Spleen (tissue), 11 donors: ENCODE measurements at regions not wholly inside any gene's neighbourhood (a gene's known extent, or its start where the extent isn't known, plus 50 kb on each side); places are given as distances from the start of the nearest gene placed in this dataset.
A peak's percentile ranks its signal among the peaks of the same experiment; 100 is the strongest.

ENCODE experiments used
- DNase-seq: peaks from one replicate; pipeline ENCODE4 v3.0.0-alpha.2; 2020
- H3K27ac ChIP-seq, 8 donors: fragments of 200-600 bp; sonication (generic) in 7 of 8; 1 replicate in 4 of 8; 2 replicates in 4 of 8; pipeline versions ENCODE4 v1.5.0 to v1.8.0; 2016 to 2021; ENCODE audit warnings: inconsistent platforms in 4 of 8, mild to moderate bottlenecking in 4 of 8, moderate library complexity in 1 of 8
- H3K27me3 ChIP-seq, 7 donors: fragments of 200-600 bp; sonication (generic) in 6 of 7; replicated peaks in 1 of 7; 1 replicate in 4 of 7; 2 replicates in 3 of 7; pipeline versions ENCODE4 v1.5.0 to v1.8.0; 2016 to 2021; ENCODE audit warnings: inconsistent platforms in 3 of 7, mild to moderate bottlenecking in 1 of 7
- H3K36me3 ChIP-seq, 6 donors: fragments of 200-600 bp; sonication (generic) in 5 of 6; 1 replicate in 4 of 6; 2 replicates in 2 of 6; pipeline versions ENCODE4 v1.5.0 to v1.8.0; 2016 to 2021; ENCODE audit warnings: inconsistent platforms in 2 of 6
- H3K4me1 ChIP-seq, 6 donors: fragments of 200-600 bp; sonication (generic) in 5 of 6; 1 replicate in 3 of 6; 2 replicates in 3 of 6; pipeline versions ENCODE4 v1.5.0 to v1.8.0; 2016 to 2021; ENCODE audit warnings: inconsistent platforms in 3 of 6
- H3K4me3 ChIP-seq, 8 donors: fragments of 200-600 bp; sonication (generic) in 7 of 8; 1 replicate in 4 of 8; 2 replicates in 4 of 8; pipeline versions ENCODE4 v1.5.0 to v1.8.0; 2016 to 2021; ENCODE audit warnings: inconsistent platforms in 4 of 8, mild to moderate bottlenecking in 4 of 8, moderate library complexity in 2 of 8
- H3K9me3 ChIP-seq, 8 donors: fragments of 200-600 bp; sonication (generic) in 7 of 8; 1 replicate in 4 of 8; 2 replicates in 4 of 8; pipeline versions ENCODE4 v1.5.0 to v1.8.0; 2016 to 2021; ENCODE audit warnings: inconsistent platforms in 4 of 8
- CTCF ChIP-seq, 11 experiments: fragments of 200-600 bp in 7 of 11; fragments of 450-650 bp in 4 of 11; sonication (generic) in 4 of 11; IDR thresholded peaks in 8 of 11; conservative IDR thresholded peaks in 3 of 11; 1 replicate in 7 of 11; 2 replicates in 4 of 11; pipeline versions ENCODE4 v1.4.0 to v1.8.0; 2016 to 2021; ENCODE audit warnings: antibody characterized with exemption in 11 of 11, inconsistent platforms in 4 of 11, mild to moderate bottlenecking in 1 of 11
- POLR2A ChIP-seq, 3 donors: fragments of 450-650 bp; IDR thresholded peaks; one replicate each; pipeline ENCODE4 v1.5.1; 2017; ENCODE audit warnings: antibody characterized with exemption in 3 of 3, mild to moderate bottlenecking in 1 of 3
- POLR2AphosphoS5 ChIP-seq, 3 donors: sonication (generic); formaldehyde crosslinking; IDR thresholded peaks; one replicate each; pipeline ENCODE4 v1.5.1; 2017; ENCODE audit warnings: antibody characterized with exemption in 3 of 3
- WGBS, 5 donors: extraction: QIAGEN DNeasy Blood & Tissue Kit in 3 of 5; methylation state at CpG; one replicate each; pipeline versions ENCODE4 v1.1.5 to v1.1.7; 2013 to 2018; 5-methylcytosine and 5-hydroxymethylcytosine counted together
- intact Hi-C: fragments of 100-400 bp; cut with DNase I; formaldehyde crosslinking; loops from one replicate; pipeline ENCODE4 v1.15.0; 2023; ENCODE audit warnings: low total_unique reads
- donor health status: healthy with polysubstance abuse.
- donor health status: DM: no; HTN: no; CAD: no; lungs with moderate emphysema.
- donor health status: DM: no; HTN: no; CAD: no.
- donor health status: Bipolar disorder and iron deficiency.
- donor health status: healthy.
- donor health status: DM: no; HTN: no; CAD: no.
- donor health status: DM: yes; HTN: yes; CAD: no.

GRCh38 chr1:4327142-4327541 is 327.3 kb upstream of the AJAP1 start:
- no peak overlapping the region for H3K4me3 ChIP-seq
- TF ChIP-seq POLR2A (IDR thresholded peaks at IDR 0.05) (no peak), POLR2AphosphoS5 (IDR thresholded peaks at IDR 0.05) (no peak), CTCF (IDR thresholded peaks at IDR 0.05 in 8 of 11, conservative IDR thresholded peaks at IDR 0.05 in 3 of 11) (no peak)
- H3K9me3 ChIP-seq, result no peaks in the 10 kb centered on the region
- intact Hi-C loops, result no loop called here
- DNase-seq, result no peak
- no peaks in the 10 kb centered on the region for H3K36me3 ChIP-seq
- H3K4me1 ChIP-seq, result no peaks in the 10 kb centered on the region
- H3K27me3 ChIP-seq, result peaks cover 0 to 24% (median 0%) of the 10 kb centered on the region in 7 donors
- no peak overlapping the region for H3K27ac ChIP-seq
- WGBS, 5 donors, result 31 to 49% (median 43%) methylated on average over 2 of the region's 2 CpGs

GRCh38 chr1:4328402-4329071 is 325.9 kb upstream of the AJAP1 start:
- intact Hi-C loops, result no loop called here
- peaks cover 0 to 25% (median 0%) of the 10 kb centered on the region in 7 donors for H3K27me3 ChIP-seq
- peak; percentile 58 for DNase-seq
- TF ChIP-seq POLR2AphosphoS5 (IDR thresholded peaks at IDR 0.05) (no peak), CTCF (IDR thresholded peaks at IDR 0.05 in 8 of 11, conservative IDR thresholded peaks at IDR 0.05 in 3 of 11) (no peak), POLR2A (IDR thresholded peaks at IDR 0.05) (no peak)
- no peaks in the 10 kb centered on the region for H3K36me3 ChIP-seq
- WGBS, 5 donors, result 53 to 83% (median 72%) methylated on average over 10 of the region's 10 CpGs
- no peak overlapping the region for H3K4me3 ChIP-seq
- no peaks in the 10 kb centered on the region for H3K4me1 ChIP-seq
- peaks cover 0 to 3% (median under 1%) of the 10 kb centered on the region in 8 donors for H3K9me3 ChIP-seq
- H3K27ac ChIP-seq, result no peak overlapping the region

GRCh38 chr1:4330805-4331766 is 323.3 kb upstream of the AJAP1 start:
- DNase-seq, result no peak
- Histone ChIP-seq H3K4me3 (no peak overlapping the region), H3K9me3 (peaks cover 0 to 29% (median 2%) of the 10 kb centered on the region in 8 donors), H3K36me3 (no peaks in the 10 kb centered on the region), H3K4me1 (no peaks in the 10 kb centered on the region), H3K27ac (no peak overlapping the region), H3K27me3 (peaks cover 0 to 33% (median 0%) of the 10 kb centered on the region in 7 donors)
- TF ChIP-seq POLR2A (IDR thresholded peaks at IDR 0.05) (no peak), POLR2AphosphoS5 (IDR thresholded peaks at IDR 0.05) (no peak), CTCF (IDR thresholded peaks at IDR 0.05 in 8 of 11, conservative IDR thresholded peaks at IDR 0.05 in 3 of 11) (no peak)
- intact Hi-C loops, result no loop called here
- 82 to 91% (median 87%) methylated on average over 23 of the region's 23 CpGs for whole genome bisulfite sequencing, 5 donors

- no peaks in the 10 kb centered on the region for H3K4me1 ChIP-seq
- intact Hi-C loops, result no loop called here
- H3K36me3 ChIP-seq, result no peaks in the 10 kb centered on the region
- TF ChIP-seq CTCF (IDR thresholded peaks at IDR 0.05 in 8 of 11, conservative IDR thresholded peaks at IDR 0.05 in 3 of 11), result no peak
- no peak for TF ChIP-seq POLR2AphosphoS5 (IDR thresholded peaks at IDR 0.05)
- TF ChIP-seq POLR2A (IDR thresholded peaks at IDR 0.05), result no peak
- H3K4me3 ChIP-seq, result no peak overlapping the region
- 86 to 96% (median 93%) methylated on average over 20 of the region's 20 CpGs for WGBS, 5 donors
- H3K27me3 ChIP-seq, result peaks cover 0 to 33% (median 0%) of the 10 kb centered on the region in 7 donors
- H3K9me3 ChIP-seq, result peaks cover 0 to 30% (median 2%) of the 10 kb centered on the region in 8 donors
- no peak overlapping the region for H3K27ac ChIP-seq
- DNase-seq, result no peak
Measured at GRCh38 chr1:4331767-4332163, 322.6 kb upstream of the AJAP1 start.
